IPS-15b (cell line): ENCODE measurements at regions not wholly inside any gene's neighbourhood (a gene's known extent, or its start where the extent isn't known, plus 50 kb on each side); places are given as distances from the start of the nearest gene placed in this dataset.

ENCODE experiments used
- H3K27me3 ChIP-seq: one replicate; pipeline ENCODE4 v1.6.1; 2013; ENCODE audit warnings: low read length; ENCODE audit not compliant: control insufficient read depth, insufficient read depth
- H3K36me3 ChIP-seq: one replicate; pipeline ENCODE4 v1.6.1; 2013; ENCODE audit warnings: low read length; ENCODE audit not compliant: control insufficient read depth, insufficient read depth
- H3K4me1 ChIP-seq: one replicate; pipeline ENCODE4 v1.6.1; 2013; ENCODE audit warnings: mild to moderate bottlenecking, low read length; ENCODE audit not compliant: control insufficient read depth, insufficient read depth
- H3K4me3 ChIP-seq: one replicate; pipeline ENCODE4 v1.5.1; 2013; ENCODE audit warnings: low read depth, low read length
- H3K9ac ChIP-seq: one replicate; pipeline ENCODE4 v1.6.1; 2013; ENCODE audit warnings: low read depth, mild to moderate bottlenecking, low read length
- H3K9me3 ChIP-seq: one replicate; pipeline ENCODE4 v1.6.1; 2013; ENCODE audit warnings: mild to moderate bottlenecking, low read length; ENCODE audit not compliant: control insufficient read depth, insufficient read depth

- H3K36me3 ChIP-seq, result no peaks in the 10 kb centered on the region
- no peaks in the 10 kb centered on the region for H3K27me3 ChIP-seq
- H3K9me3 ChIP-seq, result no peaks in the 10 kb centered on the region
- no peak overlapping the region for H3K4me3 ChIP-seq
- H3K4me1 ChIP-seq, result no peaks in the 10 kb centered on the region
- no peak overlapping the region for H3K9ac ChIP-seq
These were observed 181.2 kb upstream of the SNX7 start for GRCh38 chr1:98480271-98480670.

GRCh38 chr1:98478121-98478520 is 183.4 kb upstream of the SNX7 start:
- Histone ChIP-seq H3K36me3 (no peaks in the 10 kb centered on the region), H3K9me3 (no peaks in the 10 kb centered on the region), H3K9ac (no peak overlapping the region), H3K4me3 (no peak overlapping the region), H3K27me3 (no peaks in the 10 kb centered on the region), H3K4me1 (no peaks in the 10 kb centered on the region)

GRCh38 chr1:98472878-98473277 is 188.6 kb upstream of the SNX7 start:
- H3K9me3 ChIP-seq, result no peaks in the 10 kb centered on the region
- no peaks in the 10 kb centered on the region for H3K27me3 ChIP-seq
- H3K4me3 ChIP-seq, result no peak overlapping the region
- H3K36me3 ChIP-seq, result no peaks in the 10 kb centered on the region
- peaks cover 2% of the 10 kb centered on the region for H3K4me1 ChIP-seq
- H3K9ac ChIP-seq, result no peak overlapping the region

GRCh38 chr1:98471633-98472032 is 189.9 kb upstream of the SNX7 start:
- H3K4me3 ChIP-seq, result no peak overlapping the region
- no peaks in the 10 kb centered on the region for H3K9me3 ChIP-seq
- H3K9ac ChIP-seq, result no peak overlapping the region
- no peaks in the 10 kb centered on the region for H3K36me3 ChIP-seq
- no peaks in the 10 kb centered on the region for H3K27me3 ChIP-seq
- peaks cover 2% of the 10 kb centered on the region for H3K4me1 ChIP-seq

- Histone ChIP-seq H3K9me3 (no peaks in the 10 kb centered on the region), H3K9ac (no peak overlapping the region), H3K4me1 (peaks cover 2% of the 10 kb centered on the region), H3K36me3 (no peaks in the 10 kb centered on the region), H3K27me3 (no peaks in the 10 kb centered on the region), H3K4me3 (no peak overlapping the region)
These were observed 193.3 kb upstream of the SNX7 start for GRCh38 chr1:98468111-98468717.

- Histone ChIP-seq H3K9me3 (no peaks in the 10 kb centered on the region), H3K27me3 (no peaks in the 10 kb centered on the region), H3K4me3 (no peak overlapping the region), H3K4me1 (peaks cover 2% of the 10 kb centered on the region), H3K9ac (no peak overlapping the region), H3K36me3 (no peaks in the 10 kb centered on the region)
These were observed 193.9 kb upstream of the SNX7 start for GRCh38 chr1:98467586-98467985.

- H3K36me3 ChIP-seq, result no peaks in the 10 kb centered on the region
- H3K27me3 ChIP-seq, result no peaks in the 10 kb centered on the region
- H3K4me3 ChIP-seq, result no peak overlapping the region
- peaks cover 2% of the 10 kb centered on the region for H3K4me1 ChIP-seq
- no peak overlapping the region for H3K9ac ChIP-seq
- H3K9me3 ChIP-seq, result no peaks in the 10 kb centered on the region
These were observed 194.4 kb upstream of the SNX7 start for GRCh38 chr1:98467122-98467521.

- Histone ChIP-seq H3K9ac (no peak overlapping the region), H3K9me3 (no peaks in the 10 kb centered on the region), H3K27me3 (peaks cover 2% of the 10 kb centered on the region), H3K36me3 (no peaks in the 10 kb centered on the region), H3K4me3 (no peak overlapping the region), H3K4me1 (peaks cover 7% of the 10 kb centered on the region)
These were observed 199.6 kb upstream of the SNX7 start for GRCh38 chr1:98461873-98462385.

- Histone ChIP-seq H3K4me3 (no peak overlapping the region), H3K27me3 (peaks cover 2% of the 10 kb centered on the region), H3K4me1 (peaks cover 7% of the 10 kb centered on the region), H3K9me3 (no peaks in the 10 kb centered on the region), H3K36me3 (no peaks in the 10 kb centered on the region), H3K9ac (no peak overlapping the region)
These were observed 201.4 kb upstream of the SNX7 start for GRCh38 chr1:98460136-98460535.

GRCh38 chr1:98459486-98459870 is 202.0 kb upstream of the SNX7 start:
- Histone ChIP-seq H3K4me3 (no peak overlapping the region), H3K9me3 (no peaks in the 10 kb centered on the region), H3K36me3 (no peaks in the 10 kb centered on the region), H3K4me1 (peaks cover 7% of the 10 kb centered on the region), H3K9ac (no peak overlapping the region), H3K27me3 (peaks cover 2% of the 10 kb centered on the region)

GRCh38 chr1:98458511-98459485 is 202.7 kb upstream of the SNX7 start:
- Histone ChIP-seq H3K9me3 (no peaks in the 10 kb centered on the region), H3K4me1 (peaks cover 7% of the 10 kb centered on the region), H3K27me3 (peaks cover 2% of the 10 kb centered on the region), H3K36me3 (no peaks in the 10 kb centered on the region), H3K4me3 (no peak overlapping the region), H3K9ac (no peak overlapping the region)

GRCh38 chr1:98457248-98457647 is 204.3 kb upstream of the SNX7 start:
- H3K9me3 ChIP-seq, result no peaks in the 10 kb centered on the region
- no peak overlapping the region for H3K4me3 ChIP-seq
- H3K27me3 ChIP-seq, result peaks cover 2% of the 10 kb centered on the region
- no peak overlapping the region for H3K9ac ChIP-seq
- H3K4me1 ChIP-seq, result peaks cover 7% of the 10 kb centered on the region
- H3K36me3 ChIP-seq, result no peaks in the 10 kb centered on the region
